Heart left ventricle (tissue), 13 donors: ENCODE measurements at regions not wholly inside any gene's neighbourhood (a gene's known extent, or its start where the extent isn't known, plus 50 kb on each side); places are given as distances from the start of the nearest gene placed in this dataset.

Experiments used
- POLR2A ChIP-seq, 2 donors: fragments of 450-650 bp; IDR thresholded peaks; one replicate each; pipeline ENCODE4 v1.6.1; 2017; ENCODE audit warnings: antibody characterized with exemption in 2 of 2, mild to moderate bottlenecking in 2 of 2, moderate library complexity in 2 of 2
- TF ChIP-seq, protein P1 (sequence below), 12 donors: fragments of 200-600 bp; sonication (generic) in 4 of 12; IDR thresholded peaks; one replicate each; pipeline versions ENCODE4 v1.5.0 to v1.8.0; 2018 to 2022; ENCODE audit warnings: antibody characterized with exemption in 12 of 12, mild to moderate bottlenecking in 5 of 12
- donor health status: ischemic (EF 13 %, LVEDD 7.1; RV severe dilation, severe dysfunction).
- donor health status: DM: no; HTN: yes; CAD: no.
- donor health status: DM: no; HTN: no; CAD: no.
- donor health status: ischemic (EF 25% LVEDD 6.9; RV normal size, moderate dysfunction).
- donor health status: ischemic (EF 25% LVEDD 5.7; RV mildly dilated, moderate dysfunction).
- donor health status: ischemic (EF 35%, LVEDD 5.7; RV mildly dilated, moderate dysfunction).
- donor health status: nonischemic (EF 11% LVEDD 7.7; RV severe dilation, severe dysfunction).
- donor health status: DM: yes; HTN: yes; CAD: no.
- donor health status: PGD.
- donor health status: ischemic (EF 29% LVEDD 5.4; RV normal size, mild dysfunction).
- donor health status: nonischemic (EF 23%, LVEDD 6.1; RV moderate dilation, normal function).

DNA sequence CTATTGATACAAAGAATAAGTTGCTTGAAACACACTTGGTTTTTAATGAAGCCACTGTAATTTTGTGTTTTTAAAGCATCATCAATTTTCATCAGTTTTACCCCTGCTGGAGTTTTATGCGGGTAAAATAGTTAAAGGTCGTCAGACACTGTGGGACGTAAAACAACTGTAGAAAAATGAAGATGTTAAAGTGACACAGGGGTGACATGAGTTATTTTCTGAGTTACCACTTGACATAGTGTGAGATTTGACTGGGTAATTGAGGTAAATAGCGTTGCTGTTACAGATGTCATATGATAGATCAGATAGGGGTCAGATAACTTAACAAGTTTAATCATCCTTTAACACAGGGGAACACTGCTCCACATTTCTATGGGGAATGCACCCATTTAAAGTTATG, 297.6 kb downstream of the CHL1 start:
- TF ChIP-seq, protein P1, sequence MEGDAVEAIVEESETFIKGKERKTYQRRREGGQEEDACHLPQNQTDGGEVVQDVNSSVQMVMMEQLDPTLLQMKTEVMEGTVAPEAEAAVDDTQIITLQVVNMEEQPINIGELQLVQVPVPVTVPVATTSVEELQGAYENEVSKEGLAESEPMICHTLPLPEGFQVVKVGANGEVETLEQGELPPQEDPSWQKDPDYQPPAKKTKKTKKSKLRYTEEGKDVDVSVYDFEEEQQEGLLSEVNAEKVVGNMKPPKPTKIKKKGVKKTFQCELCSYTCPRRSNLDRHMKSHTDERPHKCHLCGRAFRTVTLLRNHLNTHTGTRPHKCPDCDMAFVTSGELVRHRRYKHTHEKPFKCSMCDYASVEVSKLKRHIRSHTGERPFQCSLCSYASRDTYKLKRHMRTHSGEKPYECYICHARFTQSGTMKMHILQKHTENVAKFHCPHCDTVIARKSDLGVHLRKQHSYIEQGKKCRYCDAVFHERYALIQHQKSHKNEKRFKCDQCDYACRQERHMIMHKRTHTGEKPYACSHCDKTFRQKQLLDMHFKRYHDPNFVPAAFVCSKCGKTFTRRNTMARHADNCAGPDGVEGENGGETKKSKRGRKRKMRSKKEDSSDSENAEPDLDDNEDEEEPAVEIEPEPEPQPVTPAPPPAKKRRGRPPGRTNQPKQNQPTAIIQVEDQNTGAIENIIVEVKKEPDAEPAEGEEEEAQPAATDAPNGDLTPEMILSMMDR (IDR thresholded peaks at IDR 0.05) = no peak
- no peak for TF ChIP-seq POLR2A (IDR thresholded peaks at IDR 0.05)
